ENCODE measurements at regions not wholly inside any gene's neighbourhood (a gene's known extent, or its start where the extent isn't known, plus 50 kb on each side); places are given as distances from the start of the nearest gene placed in this dataset.
"Not testable (repeated sequence)": the region's sequence is repeated elsewhere in the genome, so short reads cannot be mapped to it uniquely, and the experiment has no call there.

DNA sequence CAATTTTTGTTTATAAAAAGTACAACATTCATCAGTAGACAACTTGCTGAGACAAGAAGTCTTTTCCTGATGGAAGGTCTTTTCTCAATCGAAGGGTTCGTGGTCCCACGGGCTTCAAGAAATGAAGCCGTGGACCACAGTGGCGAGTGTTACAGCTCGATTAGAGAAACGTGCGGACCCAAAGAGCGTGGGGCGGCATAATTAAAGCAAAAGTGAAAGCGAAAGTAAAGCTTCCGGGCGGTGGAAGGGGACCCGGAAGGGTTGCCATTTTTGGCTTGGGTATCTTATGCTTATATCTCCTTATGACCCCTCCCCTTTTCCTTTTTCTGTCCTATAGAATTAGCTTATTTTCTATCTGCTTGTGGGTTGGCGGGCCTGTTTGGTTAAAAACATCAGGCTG, 2309.4 kb upstream of the ACO1 start:
- Histone ChIP-seq H3K36me3 (no peaks in the 10 kb centered on the region), H3K4me1 (no peaks in the 10 kb centered on the region), H3K27ac (no peak overlapping the region), H3K4me3 (no peak overlapping the region), H3K9me3 (no peaks in the 10 kb centered on the region), H3K27me3 (no peaks in the 10 kb centered on the region)
- no peak for TF ChIP-seq CTCF (IDR thresholded peaks at IDR 0.05)
- intact Hi-C loops (cut with DNase I): no loop called here
- DNase-seq (no peak), ATAC-seq (no peak)

DNA sequence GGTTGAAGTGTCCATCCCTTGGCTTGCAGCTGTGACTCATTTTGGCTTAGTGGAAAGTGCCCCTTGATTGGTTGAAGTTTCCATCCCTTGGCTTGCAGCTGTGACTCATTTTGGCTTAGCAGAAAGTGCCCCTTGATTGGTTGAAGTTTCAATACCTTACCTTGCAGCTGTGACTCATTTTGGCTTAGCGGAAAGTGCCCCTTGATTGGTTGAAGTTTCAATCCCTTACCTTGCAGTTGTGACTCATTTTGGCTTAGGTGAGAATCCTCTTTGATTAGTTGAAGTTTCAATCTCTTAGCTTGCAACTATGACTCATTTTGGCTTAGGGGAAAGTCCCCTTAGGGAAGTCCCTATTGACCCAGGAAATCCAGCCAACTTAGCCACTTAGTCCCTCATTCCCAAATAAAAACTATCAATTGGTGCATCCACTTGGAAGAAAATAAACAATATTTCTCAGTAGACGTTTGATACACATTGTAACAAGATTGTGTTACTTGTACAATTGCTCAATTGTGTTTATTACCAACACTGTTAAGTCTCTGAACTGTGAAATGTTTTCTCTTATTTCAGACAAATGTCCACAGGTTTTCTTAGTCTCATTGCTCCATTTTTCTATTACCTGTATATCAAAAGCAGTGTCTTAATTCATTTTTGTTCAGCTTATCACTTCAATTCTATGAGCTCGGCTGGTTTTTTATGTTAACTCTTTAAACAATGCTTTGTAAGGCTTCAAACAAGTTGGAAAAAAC, 2308.8 kb upstream of the ACO1 start:
- Histone ChIP-seq H3K4me1 (no peaks in the 10 kb centered on the region), H3K4me3 (no peak overlapping the region), H3K27ac (no peak overlapping the region), H3K27me3 (no peaks in the 10 kb centered on the region), H3K9me3 (no peaks in the 10 kb centered on the region), H3K36me3 (no peaks in the 10 kb centered on the region)
- ATAC-seq (no peak), DNase-seq (no peak)
- intact Hi-C loops (cut with DNase I): no loop called here
- TF ChIP-seq CTCF (IDR thresholded peaks at IDR 0.05): no peak

DNA sequence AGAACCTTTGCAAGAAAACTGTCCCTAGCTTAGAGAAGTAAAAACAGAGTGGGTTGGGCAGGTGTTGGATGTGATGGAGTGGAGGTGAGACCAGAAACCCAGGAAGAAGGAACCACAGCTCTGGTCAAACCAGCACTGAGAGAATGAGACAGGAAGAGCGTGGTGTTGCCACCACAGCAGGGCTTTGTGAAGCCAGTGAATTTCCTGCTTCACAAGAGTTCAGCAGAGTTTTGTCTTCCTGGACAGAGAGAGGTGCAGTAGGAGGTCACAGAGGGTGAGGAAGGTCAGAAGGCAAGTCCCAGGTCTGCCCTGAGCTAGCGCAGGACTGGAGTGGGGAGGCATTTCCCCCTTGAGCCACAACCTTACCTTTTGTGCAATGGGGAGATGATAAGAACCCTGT, 2306.2 kb upstream of the ACO1 start:
- H3K4me3 ChIP-seq: no peak overlapping the region
- intact Hi-C loops (cut with DNase I): no loop called here
- ATAC-seq (peak; percentile 19), DNase-seq (no peak)
- no peaks in the 10 kb centered on the region for H3K4me1 ChIP-seq
- no peaks in the 10 kb centered on the region for H3K27me3 ChIP-seq
- no peaks in the 10 kb centered on the region for H3K9me3 ChIP-seq
- H3K27ac ChIP-seq: no peak overlapping the region
- no peaks in the 10 kb centered on the region for H3K36me3 ChIP-seq
- no peak for TF ChIP-seq CTCF (IDR thresholded peaks at IDR 0.05)

- DNase-seq (no peak), ATAC-seq (no peak)
- Histone ChIP-seq H3K4me1 (no peaks in the 10 kb centered on the region), H3K36me3 (no peaks in the 10 kb centered on the region), H3K27ac (no peak overlapping the region), H3K9me3 (no peaks in the 10 kb centered on the region), H3K27me3 (no peaks in the 10 kb centered on the region), H3K4me3 (no peak overlapping the region)
- no peak for TF ChIP-seq CTCF (IDR thresholded peaks at IDR 0.05)
- intact Hi-C loops (cut with DNase I): no loop called here
These were observed 2295.0 kb upstream of the ACO1 start for GRCh38 chr9:30089428-30089827.

DNA sequence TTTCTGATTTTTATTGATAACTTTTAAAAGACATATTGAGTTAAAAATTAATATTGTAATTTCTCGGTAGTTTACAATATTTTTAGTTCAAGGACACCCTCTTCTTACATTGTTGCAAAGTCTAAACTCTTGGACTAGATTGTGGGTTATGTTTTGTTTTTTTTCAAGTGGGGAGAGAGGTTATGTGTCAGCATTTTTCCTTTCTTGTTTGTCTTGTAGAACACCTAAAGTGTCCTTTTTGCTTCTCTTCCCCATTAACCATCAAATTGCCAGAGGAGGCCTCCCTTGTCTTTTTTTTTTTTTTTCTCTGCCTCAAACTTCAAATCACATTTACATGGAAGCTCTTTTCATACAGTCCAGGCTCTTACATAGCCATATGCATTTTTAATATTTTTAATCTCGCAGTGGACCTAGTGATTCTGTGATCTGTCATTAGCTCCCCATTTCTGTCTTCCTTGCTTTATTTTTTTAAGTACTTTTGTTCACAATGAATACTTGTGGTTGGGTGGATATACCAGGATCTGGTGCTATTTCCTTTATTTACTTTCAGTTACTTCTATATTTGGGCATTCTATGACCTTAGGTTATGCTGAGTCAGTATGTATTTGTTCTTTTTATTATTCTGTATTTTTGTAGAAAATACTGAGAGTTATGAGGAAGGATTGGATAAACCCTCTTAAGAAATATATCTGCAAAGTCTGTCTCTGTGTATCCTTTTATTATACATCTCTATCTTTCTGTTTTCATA, 2280.6 kb upstream of the ACO1 start:
- no peaks in the 10 kb centered on the region for H3K9me3 ChIP-seq
- TF ChIP-seq CTCF (IDR thresholded peaks at IDR 0.05): no peak
- intact Hi-C loops (cut with DNase I): no loop called here
- DNase-seq (no peak), ATAC-seq (no peak)
- H3K4me1 ChIP-seq: no peaks in the 10 kb centered on the region
- no peaks in the 10 kb centered on the region for H3K27me3 ChIP-seq
- H3K27ac ChIP-seq: no peak overlapping the region
- H3K4me3 ChIP-seq: no peak overlapping the region
- H3K36me3 ChIP-seq: no peaks in the 10 kb centered on the region

DNA sequence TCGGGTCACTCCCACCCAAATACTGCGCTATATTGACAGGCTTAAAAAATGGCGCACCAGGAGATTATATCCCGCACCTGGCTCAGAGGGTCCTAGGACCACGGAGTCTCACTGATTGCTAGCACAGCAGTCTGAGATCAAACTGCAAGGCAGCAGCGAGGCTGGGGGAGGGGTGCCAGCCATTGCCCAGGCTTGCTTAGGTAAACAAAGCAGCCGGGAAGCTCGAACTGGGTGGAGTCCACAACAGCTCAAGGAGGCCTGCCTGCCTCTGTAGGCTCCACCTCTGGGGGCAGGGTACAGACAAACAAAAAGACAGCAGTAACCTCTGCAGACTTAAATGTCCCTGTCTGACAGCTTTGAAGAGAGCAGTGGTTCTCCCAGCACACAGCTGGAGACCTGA, 2277.3 kb upstream of the ACO1 start:
- H3K27me3 ChIP-seq; ATAC-seq; DNase-seq; H3K4me1 ChIP-seq; H3K27ac ChIP-seq; H3K36me3 ChIP-seq; H3K4me3 ChIP-seq; H3K9me3 ChIP-seq; intact Hi-C loops (cut with DNase I): not testable (repeated sequence)
